ENCODE measurements at regions not wholly inside any gene's neighbourhood (a gene's known extent, or its start where the extent isn't known, plus 50 kb on each side); places are given as distances from the start of the nearest gene placed in this dataset.
"Not testable (repeated sequence)": the region's sequence is repeated elsewhere in the genome, so short reads cannot be mapped to it uniquely, and the experiment has no call there.

- not testable (repeated sequence) for DNase-seq (ENCODE audit: low read depth)
These were observed 217.6 kb downstream of the IRX2 start for GRCh38 chr5:2533848-2534247.

- DNase-seq (ENCODE audit: low read depth): no peak
These were observed 218.7 kb downstream of the IRX2 start for GRCh38 chr5:2532809-2533208.

- DNase-seq (ENCODE audit: low read depth): no peak
These were observed 220.2 kb downstream of the IRX2 start for GRCh38 chr5:2531318-2531717.

GRCh38 chr5:2530609-2531008 lies 220.9 kb downstream of the IRX2 start:
- DNase-seq (ENCODE audit: low read depth): no peak

- no peak for DNase-seq (ENCODE audit: low read depth)
These were observed 221.9 kb downstream of the IRX2 start for GRCh38 chr5:2529371-2530092.

GRCh38 chr5:2525351-2525750 lies 226.1 kb downstream of the IRX2 start:
- DNase-seq (ENCODE audit: low read depth): no peak

GRCh38 chr5:2524620-2525019 lies 226.9 kb downstream of the IRX2 start:
- DNase-seq (ENCODE audit: low read depth): no peak

GRCh38 chr5:2523180-2523579 lies 228.3 kb downstream of the IRX2 start:
- no peak for DNase-seq (ENCODE audit: low read depth)

GRCh38 chr5:2522372-2522771 lies 229.1 kb downstream of the IRX2 start:
- no peak for DNase-seq (ENCODE audit: low read depth)

GRCh38 chr5:2519153-2519552 lies 232.3 kb downstream of the IRX2 start:
- DNase-seq (ENCODE audit: low read depth): no peak

- DNase-seq (ENCODE audit: low read depth): no peak
These were observed 234.0 kb downstream of the IRX2 start for GRCh38 chr5:2517451-2517850.

GRCh38 chr5:2515180-2515764 lies 236.2 kb downstream of the IRX2 start:
- no peak for DNase-seq (ENCODE audit: low read depth)

- no peak for DNase-seq (ENCODE audit: low read depth)
These were observed 237.0 kb downstream of the IRX2 start for GRCh38 chr5:2514484-2514883.

GRCh38 chr5:2511706-2512105 lies 239.8 kb downstream of the IRX2 start:
- DNase-seq (ENCODE audit: low read depth): no peak

- DNase-seq (ENCODE audit: low read depth): no peak
These were observed 240.4 kb downstream of the IRX2 start for GRCh38 chr5:2511126-2511525.

- no peak for DNase-seq (ENCODE audit: low read depth)
These were observed 241.9 kb downstream of the IRX2 start for GRCh38 chr5:2509527-2509926.

- DNase-seq (ENCODE audit: low read depth): no peak
These were observed 243.0 kb downstream of the IRX2 start for GRCh38 chr5:2508514-2508913.

- DNase-seq (ENCODE audit: low read depth): no peak
These were observed 243.9 kb downstream of the IRX2 start for GRCh38 chr5:2507611-2508010.

- DNase-seq (ENCODE audit: low read depth): no peak
These were observed 244.9 kb downstream of the IRX2 start for GRCh38 chr5:2506603-2507002.

- no peak for DNase-seq (ENCODE audit: low read depth)
These were observed 246.3 kb downstream of the IRX2 start for GRCh38 chr5:2505217-2505616.

GRCh38 chr5:2502970-2503594 lies 248.4 kb downstream of the IRX2 start:
- no peak for DNase-seq (ENCODE audit: low read depth)

GRCh38 chr5:2499917-2500316 lies 251.6 kb downstream of the IRX2 start:
- no peak for DNase-seq (ENCODE audit: low read depth)

GRCh38 chr5:2496891-2497290 lies 254.6 kb downstream of the IRX2 start:
- no peak for DNase-seq (ENCODE audit: low read depth)

- DNase-seq (ENCODE audit: low read depth): no peak
These were observed 255.4 kb downstream of the IRX2 start for GRCh38 chr5:2496126-2496525.

Data from stimulated activated CD8-positive, alpha-beta memory T cell treated with anti-CD3 and anti-CD28 coated beads, Interleukin-12 subunit alpha, Interleukin-12 subunit beta, amount 100 ng/mL, for 4 hours (primary cell).